HepG2 (cell line): ENCODE measurements at regions not wholly inside any gene's neighbourhood (a gene's known extent, or its start where the extent isn't known, plus 50 kb on each side); places are given as distances from the start of the nearest gene placed in this dataset.

Source experiments
- ATAC-seq: fragments of 200-7000 bp; cut with Tn5 transposase; 3 replicates; pipeline ENCODE4 v1.9.1; 2020; ENCODE audit warnings: mild to moderate bottlenecking, moderate library complexity
- BruUV-seq: library from RNA; stranded (reverse); fragments of 400-500 nt; replicated peaks from 2 replicates; lab custom pipeline; 2021; lab: Mats Ljungman, UMichigan
- CTCF ChIA-PET: fragments of 300-600 bp; formaldehyde crosslinking; extraction: SDS; loops from one replicate; lab custom pipeline; 2021; ENCODE audit warnings: low total read pairs, inconsistent platforms, low intra/inter-chr PET ratio; lab: Yijun Ruan, JAX
- POLR2A ChIA-PET: fragments of 350-600 bp; sonication (Branson Sonifier 250); formaldehyde crosslinking; loops from one replicate; lab custom pipeline; 2020; ENCODE audit warnings: antibody characterized with exemption, inconsistent platforms; lab: Yijun Ruan, JAX
- DNase-seq: peaks from one replicate; pipeline ENCODE4 v3.0.0-alpha.2; 2015; ENCODE audit warnings: low spot score
- FAIRE-seq: peaks from 3 replicates; lab custom pipeline; 2011; peaks lifted over from hg19 to GRCh38; lab: Jason Lieb, UNC
- H2AFZ ChIP-seq: one replicate; pipeline ENCODE4 v1.6.1; 2011; ENCODE audit warnings: low read length, inconsistent platforms
- H3K27ac ChIP-seq: fragments of 300-600 bp; 3 replicates; pipeline ENCODE4 v1.8.0; 2011; ENCODE audit warnings: mixed run types, mild to moderate bottlenecking, mixed read lengths, low read length, inconsistent platforms; ENCODE audit not compliant: insufficient read depth; ENCODE audit errors: extremely low read length
- H3K27me3 ChIP-seq, 2 experiments: fragments of 200-600 bp in 1 of 2; 2 replicates in 1 of 2; 3 replicates in 1 of 2; pipeline versions ENCODE4 v1.6.0 to v1.8.0; 2011; ENCODE audit warnings: low read length in 2 of 2, mild to moderate bottlenecking in 2 of 2, moderate library complexity in 2 of 2, inconsistent platforms in 1 of 2; ENCODE audit not compliant: insufficient read depth in 2 of 2, control insufficient read depth in 1 of 2
- H3K36me3 ChIP-seq, 2 experiments: fragments of 200-600 bp in 1 of 2; replicated peaks in 1 of 2; 2 replicates in 1 of 2; 3 replicates in 1 of 2; pipeline versions ENCODE4 v1.5.1 to v1.8.0; 2011; ENCODE audit warnings: low read length in 2 of 2, inconsistent platforms in 1 of 2; ENCODE audit not compliant: insufficient read depth in 2 of 2, control insufficient read depth in 1 of 2
- H3K4me1 ChIP-seq: 2 replicates; pipeline ENCODE4 v1.5.1; 2012; ENCODE audit warnings: low read length, inconsistent platforms; ENCODE audit not compliant: insufficient read depth
- H3K4me2 ChIP-seq: 2 replicates; pipeline ENCODE4 v1.6.0; 2011; ENCODE audit warnings: low read depth, low read length, inconsistent platforms
- H3K4me3 ChIP-seq, 3 experiments: fragments of 200-600 bp in 1 of 3; sonication (generic), shearing (Covaris generic) in 1 of 3; replicated peaks in 1 of 3; 2 replicates each; pipeline ENCODE4 v1.5.1; 2011 to 2016; ENCODE audit warnings: low read length in 3 of 3, inconsistent platforms in 2 of 3, low read depth in 2 of 3, mild to moderate bottlenecking in 2 of 3, control low read depth in 1 of 3, mixed read lengths in 1 of 3; ENCODE audit not compliant: insufficient read depth in 1 of 3
- H3K79me2 ChIP-seq: one replicate; pipeline ENCODE4 v1.6.1; 2011; ENCODE audit warnings: low read length, inconsistent platforms; ENCODE audit not compliant: insufficient read depth
- H3K9ac ChIP-seq: 2 replicates; pipeline ENCODE4 v1.6.0; 2011; ENCODE audit warnings: mild to moderate bottlenecking, low read depth, low read length, inconsistent platforms; ENCODE audit not compliant: insufficient read depth
- H3K9me3 ChIP-seq: 2 replicates; pipeline ENCODE4 v1.5.1; 2012; ENCODE audit warnings: mild to moderate bottlenecking, low read length
- H4K20me1 ChIP-seq: 2 replicates; pipeline ENCODE4 v1.6.0; 2011; ENCODE audit warnings: inconsistent platforms, mild to moderate bottlenecking, low read length, moderate library complexity; ENCODE audit not compliant: insufficient read depth
- BCL6 ChIP-seq: IDR thresholded peaks from 2 replicates; pipeline ENCODE4 v1.6.1; 2016; ENCODE audit warnings: missing genetic modification reagents, missing compliant biosample characterization
- CAMTA2 ChIP-seq: sonication (generic); formaldehyde crosslinking; IDR thresholded peaks from 2 replicates; pipeline ENCODE4 v1.4.0; 2020; ENCODE audit warnings: mild to moderate bottlenecking, missing genetic modification reagents, borderline replicate concordance
- CHD4 ChIP-seq: fragments of 200-600 bp; sonication (generic); IDR thresholded peaks from 2 replicates; pipeline ENCODE4 v1.7.0; 2017; ENCODE audit warnings: mild to moderate bottlenecking, low read length, borderline replicate concordance
- ELF1 ChIP-seq: sonication (generic); formaldehyde crosslinking; IDR thresholded peaks from 2 replicates; pipeline ENCODE4 v1.4.0; 2020; ENCODE audit warnings: missing genetic modification reagents
- ZFP36L1 ChIP-seq: sonication (generic); formaldehyde crosslinking; IDR thresholded peaks from 2 replicates; pipeline ENCODE4 v1.8.0; 2022; ENCODE audit warnings: mild to moderate bottlenecking, missing genetic modification reagents, moderate library complexity
- ZNF121 ChIP-seq: sonication (generic); formaldehyde crosslinking; IDR thresholded peaks from 2 replicates; pipeline ENCODE4 v1.5.0; 2020; ENCODE audit warnings: mild to moderate bottlenecking, missing genetic modification reagents
- ZNF232 ChIP-seq: sonication (generic); formaldehyde crosslinking; IDR thresholded peaks from 2 replicates; pipeline ENCODE4 v1.4.0; 2020; ENCODE audit warnings: missing genetic modification reagents, borderline replicate concordance
- ZNF333 ChIP-seq: sonication (generic); formaldehyde crosslinking; IDR thresholded peaks from 2 replicates; pipeline ENCODE4 v1.4.0; 2020; ENCODE audit warnings: mild to moderate bottlenecking, missing genetic modification reagents, borderline replicate concordance
- ZNF451 ChIP-seq: sonication (generic); formaldehyde crosslinking; IDR thresholded peaks from 2 replicates; pipeline ENCODE4 v1.5.0; 2020; ENCODE audit warnings: mild to moderate bottlenecking, missing genetic modification reagents
- WGBS: methylation state at CpG from one replicate; pipeline ENCODE4 v1.1.6; 2017; ENCODE audit warnings: low lambda C conversion rate; 5-methylcytosine and 5-hydroxymethylcytosine counted together
- in situ Hi-C: cut with HindIII; loops from 2 replicates; pipeline ENCODE4 v1.10.0; 2017; ENCODE audit warnings: low pct_unique_long_range_greater_than_20kb; ENCODE audit not compliant: extremely low pct_ligation_motif_present
- intact Hi-C: fragments of 100-400 bp; cut with micrococcal nuclease; formaldehyde crosslinking; loops from one replicate; pipeline ENCODE4 v1.10.0; 2022; ENCODE audit not compliant: unreplicated experiment
- TF ChIP-seq, protein P1 (sequence below): sonication (generic); formaldehyde crosslinking; IDR thresholded peaks from 2 replicates; pipeline ENCODE4 v1.5.0; 2020; ENCODE audit warnings: mild to moderate bottlenecking, missing genetic modification reagents
- TF ChIP-seq, protein P2 (sequence below): sonication (generic); formaldehyde crosslinking; IDR thresholded peaks from 2 replicates; pipeline ENCODE4 v1.9.0; 2021; ENCODE audit warnings: missing genetic modification reagents, borderline replicate concordance
- TF ChIP-seq, protein P3 (sequence below): IDR thresholded peaks from 2 replicates; pipeline ENCODE4 v1.6.1; 2016; ENCODE audit warnings: missing compliant biosample characterization, missing genetic modification reagents, borderline replicate concordance
- TF ChIP-seq, protein P4 (sequence below): sonication (generic); formaldehyde crosslinking; IDR thresholded peaks from 2 replicates; pipeline ENCODE4 v1.4.0; 2020; ENCODE audit warnings: missing genetic modification reagents

DNA sequence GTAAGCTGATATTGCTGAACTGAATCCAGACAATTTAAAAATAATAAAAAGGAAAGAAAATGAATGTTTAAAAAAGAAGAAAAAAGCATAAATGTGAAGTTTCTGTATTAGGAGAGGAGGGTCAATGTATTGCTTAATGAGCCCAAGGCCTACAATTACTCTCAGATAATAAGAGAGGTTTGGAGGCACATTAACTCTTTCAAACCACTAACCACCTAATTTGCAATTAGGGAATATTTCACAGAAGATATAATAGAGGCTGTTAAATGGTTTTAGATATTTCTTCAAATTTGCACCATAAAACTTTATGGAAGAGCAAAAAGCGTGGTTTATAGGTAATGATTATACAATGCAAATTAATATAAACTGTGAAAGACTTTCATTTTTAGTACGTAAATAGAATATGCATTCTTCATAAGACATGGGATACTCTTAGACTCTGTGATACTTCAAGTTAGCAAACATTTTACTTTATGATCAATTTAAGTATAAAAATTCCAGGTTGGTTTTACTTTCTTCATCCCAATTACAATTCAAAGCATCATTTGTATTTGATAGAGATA lies 364.2 kb upstream of the GALNTL6 start:
- DNase-seq (no peak), ATAC-seq (no peak), FAIRE-seq (no peak)
- Histone ChIP-seq H3K9ac (no peak overlapping the region), H3K9me3 (no peaks in the 10 kb centered on the region), H3K79me2 (no peaks in the 10 kb centered on the region), H3K36me3 (no peaks in the 10 kb centered on the region), H4K20me1 (no peaks in the 10 kb centered on the region), H3K27me3 (no peaks in the 10 kb centered on the region), H2AFZ (no peak overlapping the region), H3K4me1 (no peaks in the 10 kb centered on the region), H3K4me2 (no peak overlapping the region), H3K27ac (no peak overlapping the region), H3K4me3 (no peak overlapping the region)
- ChIA-PET POLR2A (no interaction called here), CTCF (no interaction called here)
- no TSS peak for BruUV-seq
- TF ChIP-seq, protein P1, sequence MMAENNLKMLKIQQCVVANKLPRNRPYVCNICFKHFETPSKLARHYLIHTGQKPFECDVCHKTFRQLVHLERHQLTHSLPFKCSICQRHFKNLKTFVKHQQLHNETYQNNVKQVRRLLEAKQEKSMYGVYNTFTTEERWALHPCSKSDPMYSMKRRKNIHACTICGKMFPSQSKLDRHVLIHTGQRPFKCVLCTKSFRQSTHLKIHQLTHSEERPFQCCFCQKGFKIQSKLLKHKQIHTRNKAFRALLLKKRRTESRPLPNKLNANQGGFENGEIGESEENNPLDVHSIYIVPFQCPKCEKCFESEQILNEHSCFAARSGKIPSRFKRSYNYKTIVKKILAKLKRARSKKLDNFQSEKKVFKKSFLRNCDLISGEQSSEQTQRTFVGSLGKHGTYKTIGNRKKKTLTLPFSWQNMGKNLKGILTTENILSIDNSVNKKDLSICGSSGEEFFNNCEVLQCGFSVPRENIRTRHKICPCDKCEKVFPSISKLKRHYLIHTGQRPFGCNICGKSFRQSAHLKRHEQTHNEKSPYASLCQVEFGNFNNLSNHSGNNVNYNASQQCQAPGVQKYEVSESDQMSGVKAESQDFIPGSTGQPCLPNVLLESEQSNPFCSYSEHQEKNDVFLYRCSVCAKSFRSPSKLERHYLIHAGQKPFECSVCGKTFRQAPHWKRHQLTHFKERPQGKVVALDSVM (CRISPR knock-in tag): no peak
- TF ChIP-seq CHD4: no peak
- no peak for TF ChIP-seq ZNF451 (CRISPR knock-in tag)
- no peak for TF ChIP-seq CAMTA2 (CRISPR knock-in tag)
- TF ChIP-seq, protein P2, sequence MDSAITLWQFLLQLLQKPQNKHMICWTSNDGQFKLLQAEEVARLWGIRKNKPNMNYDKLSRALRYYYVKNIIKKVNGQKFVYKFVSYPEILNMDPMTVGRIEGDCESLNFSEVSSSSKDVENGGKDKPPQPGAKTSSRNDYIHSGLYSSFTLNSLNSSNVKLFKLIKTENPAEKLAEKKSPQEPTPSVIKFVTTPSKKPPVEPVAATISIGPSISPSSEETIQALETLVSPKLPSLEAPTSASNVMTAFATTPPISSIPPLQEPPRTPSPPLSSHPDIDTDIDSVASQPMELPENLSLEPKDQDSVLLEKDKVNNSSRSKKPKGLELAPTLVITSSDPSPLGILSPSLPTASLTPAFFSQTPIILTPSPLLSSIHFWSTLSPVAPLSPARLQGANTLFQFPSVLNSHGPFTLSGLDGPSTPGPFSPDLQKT (CRISPR knock-in tag): no peak
- no peak for TF ChIP-seq ELF1
- TF ChIP-seq ZFP36L1 (CRISPR knock-in tag): no peak
- TF ChIP-seq ZNF121 (CRISPR knock-in tag): no peak
- TF ChIP-seq, protein P3, sequence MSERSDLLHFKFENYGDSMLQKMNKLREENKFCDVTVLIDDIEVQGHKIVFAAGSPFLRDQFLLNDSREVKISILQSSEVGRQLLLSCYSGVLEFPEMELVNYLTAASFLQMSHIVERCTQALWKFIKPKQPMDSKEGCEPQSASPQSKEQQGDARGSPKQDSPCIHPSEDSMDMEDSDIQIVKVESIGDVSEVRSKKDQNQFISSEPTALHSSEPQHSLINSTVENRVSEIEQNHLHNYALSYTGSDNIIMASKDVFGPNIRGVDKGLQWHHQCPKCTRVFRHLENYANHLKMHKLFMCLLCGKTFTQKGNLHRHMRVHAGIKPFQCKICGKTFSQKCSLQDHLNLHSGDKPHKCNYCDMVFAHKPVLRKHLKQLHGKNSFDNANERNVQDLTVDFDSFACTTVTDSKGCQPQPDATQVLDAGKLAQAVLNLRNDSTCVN (CRISPR knock-in tag): no peak
- no peak for TF ChIP-seq ZNF232 (CRISPR knock-in tag)
- TF ChIP-seq, protein P4, sequence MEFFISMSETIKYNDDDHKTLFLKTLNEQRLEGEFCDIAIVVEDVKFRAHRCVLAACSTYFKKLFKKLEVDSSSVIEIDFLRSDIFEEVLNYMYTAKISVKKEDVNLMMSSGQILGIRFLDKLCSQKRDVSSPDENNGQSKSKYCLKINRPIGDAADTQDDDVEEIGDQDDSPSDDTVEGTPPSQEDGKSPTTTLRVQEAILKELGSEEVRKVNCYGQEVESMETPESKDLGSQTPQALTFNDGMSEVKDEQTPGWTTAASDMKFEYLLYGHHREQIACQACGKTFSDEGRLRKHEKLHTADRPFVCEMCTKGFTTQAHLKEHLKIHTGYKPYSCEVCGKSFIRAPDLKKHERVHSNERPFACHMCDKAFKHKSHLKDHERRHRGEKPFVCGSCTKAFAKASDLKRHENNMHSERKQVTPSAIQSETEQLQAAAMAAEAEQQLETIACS: no peak
- no peak for TF ChIP-seq ZNF333 (CRISPR knock-in tag)
- no peak for TF ChIP-seq BCL6
- WGBS: 2% methylated on average over 2 of the region's 2 CpGs
- intact Hi-C loops (no loop called here), in situ Hi-C loops (no loop called here)
